ENCODE measurements at regions not wholly inside any gene's neighbourhood (a gene's known extent, or its start where the extent isn't known, plus 50 kb on each side); places are given as distances from the start of the nearest gene placed in this dataset.

DNA sequence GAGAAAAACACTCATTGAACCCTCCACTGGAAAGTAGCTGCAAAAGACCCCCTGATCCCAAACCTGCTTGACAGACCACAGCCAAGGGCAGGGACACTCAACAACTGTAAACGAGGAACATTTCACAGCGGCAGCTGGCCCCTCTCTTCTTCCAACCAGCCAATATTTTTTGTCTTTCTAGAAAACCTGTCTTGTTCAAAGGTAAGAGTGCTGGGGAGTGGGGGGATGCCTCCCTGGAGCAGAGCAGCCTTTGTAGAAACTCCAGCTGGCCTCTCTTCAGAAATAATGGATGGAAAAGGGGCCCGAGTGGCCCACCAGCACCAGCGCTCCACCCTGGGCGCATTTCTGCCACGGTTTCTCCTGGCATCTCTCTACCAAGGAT lies 384.0 kb downstream of the RRAGC start:
- no peaks in the 10 kb centered on the region for H3K9me3 ChIP-seq (ENCODE audit: control insufficient read depth in 1 of 2, insufficient read depth in 1 of 2, low read depth in 1 of 2, low read length in 2 of 2)
- no peaks in the 10 kb centered on the region for H3K79me2 ChIP-seq (ENCODE audit: insufficient read depth, low read length)
- ChIA-PET POLR2A (no interaction called here), RAD21 (ENCODE audit: low non-redundant PET in 1 of 2, low total read pairs in 2 of 2, uncharacterized antibody in 2 of 2, unreplicated experiment in 2 of 2) (no interaction called here), CTCF (interaction anchor here (1.4 kb wide), 1 partner anchor 14 kb away, joined by 3 read pairs; no protein-coding TSS in a partner anchor)
- ATAC-seq (no peak), DNase-seq (ENCODE audit: low read depth, low spot score) (no peak)
- H3K4me2 ChIP-seq (ENCODE audit: low read length), result no peak overlapping the region
- H3K27me3 ChIP-seq (ENCODE audit: insufficient read depth, low read length), result peaks cover 35% of the 10 kb centered on the region
- no TSS peak for BruUV-seq (replicated peaks)
- no peaks in the 10 kb centered on the region for H3K36me3 ChIP-seq (ENCODE audit: control insufficient read depth in 1 of 2, insufficient read depth in 2 of 2, low read length in 2 of 2)
- H3K27ac ChIP-seq (ENCODE audit: low read depth, low read length), result no peak overlapping the region
- H3K4me3 ChIP-seq (replicated peaks in 1 of 2; ENCODE audit: low read depth in 1 of 2, low read length in 2 of 2), result no peak overlapping the region
- H2AFZ ChIP-seq (ENCODE audit: low read depth, low read length, poor library complexity, severe bottlenecking), result no peak overlapping the region
- H3K9me2 ChIP-seq (ENCODE audit: insufficient read depth), result no peaks in the 10 kb centered on the region
- TF ChIP-seq JUND (IDR thresholded peaks at IDR 0.05) (no peak), MAX (IDR thresholded peaks at IDR 0.05) (no peak), EZH2phosphoT487 (IDR thresholded peaks at IDR 0.05; ENCODE audit: borderline replicate concordance) (no peak), POLR2A (IDR thresholded peaks at IDR 0.05; ENCODE audit: borderline replicate concordance, extremely low read depth, insufficient read depth, insufficient read length) (no peak)
- intact Hi-C loops (cut with micrococcal nuclease), result no loop called here
- no peak overlapping the region for H3K9ac ChIP-seq (ENCODE audit: low read length)
- H4K20me1 ChIP-seq (ENCODE audit: insufficient read depth), result no peaks in the 10 kb centered on the region
- no peaks in the 10 kb centered on the region for H3K4me1 ChIP-seq (ENCODE audit: control insufficient read depth in 1 of 2, insufficient read depth in 2 of 2, low read length in 2 of 2)

- no TSS peak for BruUV-seq (replicated peaks)
- H3K4me3 ChIP-seq (replicated peaks in 1 of 2; ENCODE audit: low read depth in 1 of 2, low read length in 2 of 2), result no peak overlapping the region
- ChIA-PET POLR2A (no interaction called here), RAD21 (ENCODE audit: low non-redundant PET in 1 of 2, low total read pairs in 2 of 2, uncharacterized antibody in 2 of 2, unreplicated experiment in 2 of 2) (no interaction called here), CTCF (interaction anchor here (1.4 kb wide), 1 partner anchor 15 kb away, joined by 3 read pairs; no protein-coding TSS in a partner anchor)
- H3K9me3 ChIP-seq (ENCODE audit: control insufficient read depth in 1 of 2, insufficient read depth in 1 of 2, low read depth in 1 of 2, low read length in 2 of 2), result no peaks in the 10 kb centered on the region
- ATAC-seq (no peak), DNase-seq (ENCODE audit: low read depth, low spot score) (no peak)
- H2AFZ ChIP-seq (ENCODE audit: low read depth, low read length, poor library complexity, severe bottlenecking), result no peak overlapping the region
- TF ChIP-seq SIN3A (IDR thresholded peaks at IDR 0.05; ENCODE audit: low read depth) (no peak), POLR2A (IDR thresholded peaks at IDR 0.05; ENCODE audit: borderline replicate concordance, extremely low read depth, insufficient read depth, insufficient read length) (no peak), REST (IDR thresholded peaks at IDR 0.05; ENCODE audit: low read depth) (no peak)
- no peaks in the 10 kb centered on the region for H3K9me2 ChIP-seq (ENCODE audit: insufficient read depth)
- H3K27me3 ChIP-seq (ENCODE audit: insufficient read depth, low read length), result peaks cover 35% of the 10 kb centered on the region
- intact Hi-C loops (cut with micrococcal nuclease), result no loop called here
- H3K27ac ChIP-seq (ENCODE audit: low read depth, low read length), result no peak overlapping the region
- H3K36me3 ChIP-seq (ENCODE audit: control insufficient read depth in 1 of 2, insufficient read depth in 2 of 2, low read length in 2 of 2), result no peaks in the 10 kb centered on the region
- H3K79me2 ChIP-seq (ENCODE audit: insufficient read depth, low read length), result no peaks in the 10 kb centered on the region
- H3K4me2 ChIP-seq (ENCODE audit: low read length), result no peak overlapping the region
- H4K20me1 ChIP-seq (ENCODE audit: insufficient read depth), result no peaks in the 10 kb centered on the region
- no peaks in the 10 kb centered on the region for H3K4me1 ChIP-seq (ENCODE audit: control insufficient read depth in 1 of 2, insufficient read depth in 2 of 2, low read length in 2 of 2)
- H3K9ac ChIP-seq (ENCODE audit: low read length), result no peak overlapping the region
These were observed 384.6 kb downstream of the RRAGC start for GRCh38 chr1:38474738-38475623.
